Glutamatergic neuron (in vitro differentiated cells): ENCODE measurements at regions not wholly inside any gene's neighbourhood (a gene's known extent, or its start where the extent isn't known, plus 50 kb on each side); places are given as distances from the start of the nearest gene placed in this dataset.

ENCODE experiments used
- DNase-seq: peaks from one replicate; pipeline ENCODE4 v3.0.0; 2022
- H3K27ac Mint-ChIP-seq: one replicate; pipeline ENCODE4 v1.8.0; 2020; ENCODE audit warnings: mild to moderate bottlenecking, mixed read lengths, inconsistent platforms; ENCODE audit not compliant: unreplicated experiment
- H3K27me3 Mint-ChIP-seq: one replicate; pipeline ENCODE4 v1.8.0; 2020; ENCODE audit warnings: mild to moderate bottlenecking, moderate library complexity, mixed read lengths, inconsistent platforms; ENCODE audit not compliant: unreplicated experiment
- H3K36me3 Mint-ChIP-seq: one replicate; pipeline ENCODE4 v1.8.0; 2020; ENCODE audit warnings: mild to moderate bottlenecking, mixed read lengths, inconsistent platforms; ENCODE audit not compliant: unreplicated experiment
- H3K4me1 Mint-ChIP-seq: one replicate; pipeline ENCODE4 v1.8.0; 2020; ENCODE audit warnings: mild to moderate bottlenecking, low read depth, mixed read lengths, inconsistent platforms; ENCODE audit not compliant: unreplicated experiment
- H3K4me3 Mint-ChIP-seq: one replicate; pipeline ENCODE4 v1.8.0; 2020; ENCODE audit warnings: mild to moderate bottlenecking, mixed read lengths, inconsistent platforms; ENCODE audit not compliant: unreplicated experiment
- H3K9me3 Mint-ChIP-seq: one replicate; pipeline ENCODE4 v1.8.0; 2020; ENCODE audit warnings: mild to moderate bottlenecking, moderate library complexity, mixed read lengths, inconsistent platforms; ENCODE audit not compliant: unreplicated experiment
- TF ChIP-seq, protein P1 (sequence below): fragments of 200-600 bp; sonication (generic); IDR thresholded peaks from one replicate; pipeline ENCODE4 v1.5.0; 2021; ENCODE audit not compliant: partially characterized antibody, unreplicated experiment

DNA sequence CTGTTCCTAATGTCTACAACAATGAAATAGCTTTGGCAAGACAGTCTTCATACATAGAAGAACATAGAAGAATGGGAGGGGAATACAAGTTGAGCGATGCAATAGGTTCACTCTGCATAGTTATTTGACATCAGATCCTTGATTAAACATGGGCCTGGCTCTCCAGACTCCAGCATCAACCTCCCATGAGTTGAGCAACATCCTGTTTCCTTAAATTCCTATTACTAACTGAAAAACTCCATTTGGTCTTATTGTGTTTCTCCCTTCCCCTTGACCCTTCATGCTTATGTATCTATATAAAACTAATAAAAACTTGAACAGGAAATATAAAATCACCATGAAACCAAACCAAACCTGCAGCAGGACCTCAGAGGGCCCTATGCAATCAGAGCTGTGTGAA lies 304.5 kb upstream of the SATB1 start:
- H3K27ac Mint-ChIP-seq: no peak overlapping the region
- no peaks in the 10 kb centered on the region for H3K27me3 Mint-ChIP-seq
- no peaks in the 10 kb centered on the region for H3K9me3 Mint-ChIP-seq
- no peak overlapping the region for H3K4me3 Mint-ChIP-seq
- H3K36me3 Mint-ChIP-seq: no peaks in the 10 kb centered on the region
- no peaks in the 10 kb centered on the region for H3K4me1 Mint-ChIP-seq
- DNase-seq: no peak
- TF ChIP-seq, protein P1, sequence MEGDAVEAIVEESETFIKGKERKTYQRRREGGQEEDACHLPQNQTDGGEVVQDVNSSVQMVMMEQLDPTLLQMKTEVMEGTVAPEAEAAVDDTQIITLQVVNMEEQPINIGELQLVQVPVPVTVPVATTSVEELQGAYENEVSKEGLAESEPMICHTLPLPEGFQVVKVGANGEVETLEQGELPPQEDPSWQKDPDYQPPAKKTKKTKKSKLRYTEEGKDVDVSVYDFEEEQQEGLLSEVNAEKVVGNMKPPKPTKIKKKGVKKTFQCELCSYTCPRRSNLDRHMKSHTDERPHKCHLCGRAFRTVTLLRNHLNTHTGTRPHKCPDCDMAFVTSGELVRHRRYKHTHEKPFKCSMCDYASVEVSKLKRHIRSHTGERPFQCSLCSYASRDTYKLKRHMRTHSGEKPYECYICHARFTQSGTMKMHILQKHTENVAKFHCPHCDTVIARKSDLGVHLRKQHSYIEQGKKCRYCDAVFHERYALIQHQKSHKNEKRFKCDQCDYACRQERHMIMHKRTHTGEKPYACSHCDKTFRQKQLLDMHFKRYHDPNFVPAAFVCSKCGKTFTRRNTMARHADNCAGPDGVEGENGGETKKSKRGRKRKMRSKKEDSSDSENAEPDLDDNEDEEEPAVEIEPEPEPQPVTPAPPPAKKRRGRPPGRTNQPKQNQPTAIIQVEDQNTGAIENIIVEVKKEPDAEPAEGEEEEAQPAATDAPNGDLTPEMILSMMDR: no peak

DNA sequence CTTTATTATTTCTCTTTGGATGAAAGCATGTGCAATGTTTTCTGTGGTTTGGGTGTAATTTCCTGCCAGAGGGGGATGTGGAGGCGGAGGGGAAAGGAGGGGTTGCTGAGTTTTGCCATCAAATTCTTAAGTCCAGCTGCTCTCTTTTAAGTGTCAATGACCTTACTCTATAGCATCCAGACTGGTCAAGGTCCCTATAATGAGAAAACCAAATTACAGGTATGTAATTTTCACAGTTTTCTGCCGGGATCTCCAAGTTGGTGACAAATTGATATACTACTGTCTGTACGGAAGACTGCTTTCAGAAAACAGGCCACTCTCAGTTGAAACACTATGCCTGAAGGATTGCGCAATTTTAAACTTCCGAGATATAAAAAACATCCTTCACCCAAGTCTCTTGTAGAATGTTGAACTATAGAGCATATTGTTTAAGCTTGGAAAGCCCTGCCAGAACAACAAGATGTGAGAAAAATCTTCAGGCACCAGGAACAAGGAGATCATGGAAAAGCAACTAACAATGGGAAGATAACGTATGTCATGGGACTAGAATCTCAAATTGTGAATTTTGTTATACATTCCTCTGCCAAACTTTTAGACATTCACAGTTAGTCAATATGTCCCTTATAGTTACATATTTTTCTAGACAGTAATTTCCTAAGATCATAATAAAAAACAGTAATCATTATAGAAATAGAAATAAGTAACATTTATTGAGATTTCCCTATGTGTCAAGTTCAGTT lies 300.7 kb upstream of the SATB1 start:
- DNase-seq: no peak
- Mint-ChIP-seq H3K4me3 (no peak overlapping the region), H3K9me3 (no peaks in the 10 kb centered on the region), H3K27me3 (no peaks in the 10 kb centered on the region), H3K27ac (no peak overlapping the region), H3K36me3 (no peaks in the 10 kb centered on the region), H3K4me1 (no peaks in the 10 kb centered on the region)
- TF ChIP-seq, protein P1: no peak

DNA sequence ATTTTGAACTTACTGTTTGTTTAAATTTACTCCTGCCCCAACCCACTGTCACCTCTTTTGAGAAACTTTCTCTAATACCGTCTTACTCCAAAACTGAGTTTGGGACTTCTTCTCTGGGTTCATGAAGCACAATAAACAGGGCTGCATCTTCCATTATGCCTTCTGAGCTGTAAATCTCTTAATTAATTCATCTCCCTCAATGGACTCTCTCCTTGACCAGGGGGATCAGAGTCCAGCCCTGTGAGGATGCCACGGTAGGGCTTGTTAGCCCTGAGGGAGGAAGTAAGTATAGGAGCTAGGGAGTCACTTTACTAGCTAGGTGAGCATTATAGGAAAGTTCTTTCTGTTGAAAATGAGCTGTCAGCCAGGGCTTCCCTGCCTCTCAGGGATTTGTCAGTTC lies 299.3 kb upstream of the SATB1 start:
- no peak overlapping the region for H3K27ac Mint-ChIP-seq
- no peaks in the 10 kb centered on the region for H3K9me3 Mint-ChIP-seq
- TF ChIP-seq, protein P1: no peak
- H3K36me3 Mint-ChIP-seq: no peaks in the 10 kb centered on the region
- H3K27me3 Mint-ChIP-seq: no peaks in the 10 kb centered on the region
- no peak overlapping the region for H3K4me3 Mint-ChIP-seq
- no peaks in the 10 kb centered on the region for H3K4me1 Mint-ChIP-seq
- DNase-seq: no peak

DNA sequence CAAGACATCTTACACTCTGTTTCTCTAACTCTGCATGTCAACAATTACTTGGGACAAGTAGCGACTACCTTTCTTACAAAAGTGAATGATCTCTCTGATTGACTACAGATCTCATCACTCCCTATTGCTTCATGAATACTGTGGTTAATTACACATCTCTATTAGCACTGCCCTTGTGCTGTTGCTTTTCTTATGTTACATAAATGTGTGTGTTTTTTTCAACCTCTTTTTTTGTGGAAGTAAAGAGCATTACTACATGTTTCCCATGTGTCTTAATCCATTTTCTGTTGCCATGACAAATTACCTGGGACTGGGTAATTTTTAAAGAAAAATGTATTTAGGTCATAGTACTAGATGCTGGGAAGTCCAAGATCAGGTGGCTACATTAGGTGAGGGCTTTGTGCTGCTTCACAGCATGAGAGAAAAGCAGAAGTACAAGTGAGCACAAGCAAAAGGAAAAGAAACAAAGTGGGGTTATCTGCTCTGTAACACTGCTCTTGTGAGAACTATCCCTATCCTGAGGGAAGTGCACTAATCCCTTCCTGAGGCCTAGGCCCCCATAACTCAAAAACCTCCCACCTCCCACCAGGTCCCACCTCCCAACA lies 298.2 kb upstream of the SATB1 start:
- Mint-ChIP-seq H3K27ac (no peak overlapping the region), H3K4me1 (no peaks in the 10 kb centered on the region), H3K36me3 (no peaks in the 10 kb centered on the region), H3K27me3 (no peaks in the 10 kb centered on the region), H3K9me3 (no peaks in the 10 kb centered on the region), H3K4me3 (no peak overlapping the region)
- no peak for DNase-seq
- TF ChIP-seq, protein P1: no peak

DNA sequence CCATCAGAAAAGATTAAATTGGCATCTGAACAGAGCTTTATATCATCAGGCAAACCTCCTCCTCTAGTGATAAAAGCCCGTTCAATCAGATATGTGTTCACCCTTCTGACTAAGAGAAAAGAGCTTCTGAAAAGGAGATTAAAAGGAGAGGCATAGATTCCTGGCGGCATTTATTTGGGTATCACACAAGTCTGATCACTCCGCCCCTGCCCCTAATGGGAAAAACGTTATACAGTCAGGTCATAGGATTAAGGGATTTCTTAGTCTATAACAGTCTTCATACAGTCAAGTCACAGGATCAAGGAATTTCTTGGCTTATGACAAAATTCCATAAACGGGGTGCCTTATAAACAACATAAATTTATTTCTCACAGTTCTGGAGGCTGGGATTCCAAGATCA lies 295.4 kb upstream of the SATB1 start:
- no peak for DNase-seq
- H3K27me3 Mint-ChIP-seq: no peaks in the 10 kb centered on the region
- H3K4me1 Mint-ChIP-seq: no peaks in the 10 kb centered on the region
- no peak overlapping the region for H3K27ac Mint-ChIP-seq
- H3K4me3 Mint-ChIP-seq: no peak overlapping the region
- H3K9me3 Mint-ChIP-seq: peaks cover 2% of the 10 kb centered on the region
- H3K36me3 Mint-ChIP-seq: no peaks in the 10 kb centered on the region
- TF ChIP-seq, protein P1: no peak
